K562 (cell line): ENCODE measurements at regions not wholly inside any gene's neighbourhood (a gene's known extent, or its start where the extent isn't known, plus 50 kb on each side); places are given as distances from the start of the nearest gene placed in this dataset.

Experiments used
- ATAC-seq: fragments of 200-7000 bp; cut with Tn5 transposase; 3 replicates; pipeline ENCODE4 v1.9.1; 2020; ENCODE audit warnings: moderate library complexity
- BruUV-seq: library from RNA; stranded (reverse); fragments of 400-500 nt; replicated peaks from 2 replicates; lab custom pipeline; 2021; lab: Mats Ljungman, UMichigan
- CTCF ChIA-PET: fragments of 300-600 bp; formaldehyde crosslinking; extraction: SDS; loops from one replicate; lab custom pipeline; 2021; ENCODE audit warnings: low intra/inter-chr PET ratio; lab: Yijun Ruan, JAX
- POLR2A ChIA-PET: fragments of 300-600, 350-650 bp; sonication (Branson Sonifier 250); formaldehyde crosslinking; extraction: SDS; loops from one replicate; lab custom pipeline; 2021; ENCODE audit warnings: antibody characterized with exemption, inconsistent platforms; lab: Yijun Ruan, JAX
- DNase-seq, 4 experiments: peaks; one replicate each; pipeline versions ENCODE4 v3.0.0 to v3.0.0-alpha.2; 2011 to 2018; ENCODE audit warnings: low spot score in 3 of 4, mixed read lengths in 3 of 4; ENCODE audit errors: extremely low read depth in 1 of 4
- FAIRE-seq: peaks from 2 replicates; lab custom pipeline; 2011; peaks lifted over from hg19 to GRCh38; lab: Jason Lieb, UNC
- H2AFZ ChIP-seq: 2 replicates; pipeline ENCODE4 v1.6.0; 2011; ENCODE audit warnings: low read depth, low read length, control low read depth, inconsistent platforms
- H3K27ac ChIP-seq: fragments of 200-600 bp; 3 replicates; pipeline ENCODE4 v1.8.0; 2011; ENCODE audit warnings: low read depth, mild to moderate bottlenecking, control low read depth, inconsistent platforms, low read length, moderate library complexity, mixed read lengths; ENCODE audit errors: extremely low read depth
- H3K27me3 ChIP-seq, 2 experiments: fragments of 300-600 bp in 1 of 2; 2 replicates in 1 of 2; 3 replicates in 1 of 2; pipeline versions ENCODE4 v1.6.0 to v1.8.0; 2011; ENCODE audit warnings: inconsistent platforms in 2 of 2, low read length in 2 of 2, mild to moderate bottlenecking in 1 of 2, mixed read lengths in 1 of 2, moderate library complexity in 1 of 2; ENCODE audit not compliant: control insufficient read depth in 2 of 2, insufficient read depth in 2 of 2
- H3K36me3 ChIP-seq: fragments of 300-600 bp; 3 replicates; pipeline ENCODE4 v1.8.0; 2011; ENCODE audit warnings: mild to moderate bottlenecking, low read length, inconsistent platforms; ENCODE audit not compliant: control insufficient read depth, insufficient read depth
- H3K4me1 ChIP-seq, 2 experiments: fragments of 200-600 bp in 1 of 2; replicated peaks in 1 of 2; 2 replicates in 1 of 2; 3 replicates in 1 of 2; pipeline versions ENCODE4 v1.5.1 to v1.8.0; 2011; ENCODE audit warnings: inconsistent platforms in 2 of 2, low read length in 2 of 2, mild to moderate bottlenecking in 1 of 2, mixed read lengths in 1 of 2, moderate library complexity in 1 of 2; ENCODE audit not compliant: control insufficient read depth in 2 of 2, insufficient read depth in 2 of 2
- H3K4me2 ChIP-seq: 2 replicates; pipeline ENCODE4 v1.6.1; 2011; ENCODE audit warnings: low read length, control low read depth, inconsistent platforms, mixed read lengths; ENCODE audit not compliant: insufficient read depth
- H3K4me3 ChIP-seq: fragments of 200-600 bp; sonication (generic), shearing (Covaris generic); 2 replicates; pipeline ENCODE4 v1.5.1; 2016; ENCODE audit warnings: control low read depth, inconsistent platforms
- H3K79me2 ChIP-seq: fragments of 200-600 bp; 3 replicates; pipeline ENCODE4 v1.8.0; 2011; ENCODE audit warnings: low read length, inconsistent platforms; ENCODE audit not compliant: control insufficient read depth, insufficient read depth
- H3K9ac ChIP-seq, 2 experiments: 2 replicates each; pipeline versions ENCODE4 v1.6.0 to v1.6.1; 2011; ENCODE audit warnings: low read depth in 2 of 2, low read length in 2 of 2, control low read depth in 1 of 2, inconsistent platforms in 1 of 2, mild to moderate bottlenecking in 1 of 2, mixed read lengths in 1 of 2; ENCODE audit not compliant: insufficient read depth in 1 of 2
- H3K9me1 ChIP-seq: one replicate; pipeline ENCODE4 v1.6.0; 2011; ENCODE audit warnings: inconsistent platforms, mild to moderate bottlenecking, low read length, moderate library complexity; ENCODE audit not compliant: control insufficient read depth, insufficient read depth
- H3K9me3 ChIP-seq: replicated peaks from 2 replicates; pipeline ENCODE4 v1.5.1; 2011; ENCODE audit warnings: low read depth, low read length, inconsistent platforms; ENCODE audit not compliant: control insufficient read depth, insufficient read depth
- H4K20me1 ChIP-seq: replicated peaks from 2 replicates; pipeline ENCODE4 v1.6.1; 2011; ENCODE audit warnings: low read length, inconsistent platforms, mixed read lengths; ENCODE audit not compliant: control insufficient read depth, insufficient read depth
- C11orf30 ChIP-seq: fragments of 450-650 bp; IDR thresholded peaks from 2 replicates; pipeline ENCODE4 v1.6.1; 2016; ENCODE audit warnings: low read depth, mild to moderate bottlenecking
- FOXP4 ChIP-seq: sonication (generic); formaldehyde crosslinking; IDR thresholded peaks from 2 replicates; pipeline ENCODE4 v1.8.0; 2022; ENCODE audit warnings: mild to moderate bottlenecking, missing genetic modification reagents, borderline replicate concordance
- MITF ChIP-seq: IDR thresholded peaks from 2 replicates; pipeline ENCODE4 v1.6.1; 2014; ENCODE audit warnings: antibody characterized with exemption
- RAD21 ChIP-seq, 2 experiments: fragments of 250-450 bp in 1 of 2; fragments of 450-650 bp in 1 of 2; sonication (Bioruptor Pico) in 1 of 2; formaldehyde crosslinking in 1 of 2; IDR thresholded peaks in 1 of 2; conservative IDR thresholded peaks in 1 of 2; 2 replicates each; pipeline versions ENCODE4 v1.4.0 to v1.8.0; 2020 to 2022; ENCODE audit warnings: mild to moderate bottlenecking in 2 of 2, moderate library complexity in 1 of 2
- RBFOX2 ChIP-seq: fragments of 200-400 bp; formaldehyde crosslinking; IDR thresholded peaks from 2 replicates; pipeline ENCODE4 v1.6.1; 2017; ENCODE audit warnings: low read depth, mild to moderate bottlenecking, low read length, moderate library complexity
- ZNF23 ChIP-seq: fragments of 250-450 bp; sonication (Bioruptor Pico); IDR thresholded peaks from 2 replicates; pipeline ENCODE4 v1.4.0; 2020; ENCODE audit warnings: mild to moderate bottlenecking
- WGBS: fragments of 100-300 bp; shearing (Covaris generic); methylation state at CpG from one replicate; pipeline ENCODE4 v1.1.6; 2016; ENCODE audit warnings: low coverage, mixed read lengths; ENCODE audit not compliant: insufficient coverage; ENCODE audit errors: missing lambda C conversion rate; 5-methylcytosine and 5-hydroxymethylcytosine counted together
- in situ Hi-C: fragments of 300-500 bp; cut with MboI; formaldehyde crosslinking; loops from 4 replicates; pipeline ENCODE4 v1.15.0; 2018; ENCODE audit warnings: inconsistent platforms, mixed read lengths
- intact Hi-C: fragments of 100-400 bp; cut with micrococcal nuclease; formaldehyde crosslinking; loops from 2 replicates; pipeline ENCODE4 v1.14.2; 2022

- H3K4me3 ChIP-seq = no peak overlapping the region
- intact Hi-C loops = no loop called here
- FAIRE-seq (no peak), ATAC-seq (no peak), DNase-seq (no peak)
- H4K20me1 ChIP-seq = no peaks in the 10 kb centered on the region
- WGBS = 24% methylated on average over 2 of the region's 2 CpGs
- H3K79me2 ChIP-seq = no peaks in the 10 kb centered on the region
- peaks cover 5% of the 10 kb centered on the region for H3K9me3 ChIP-seq
- no peak overlapping the region for H3K27ac ChIP-seq
- no peaks in the 10 kb centered on the region for H3K27me3 ChIP-seq
- in situ Hi-C loops = no loop called here
- no peak overlapping the region for H2AFZ ChIP-seq
- ChIA-PET POLR2A (no interaction called here), CTCF (no interaction called here)
- H3K9ac ChIP-seq = no peak overlapping the region
- H3K4me2 ChIP-seq = no peak overlapping the region
- no TSS peak for BruUV-seq
- no peaks in the 10 kb centered on the region for H3K36me3 ChIP-seq
- no peak for TF ChIP-seq FOXP4 (CRISPR knock-in tag)
- no peak for TF ChIP-seq RAD21 (CRISPR knock-in tag; conservative IDR thresholded peaks at IDR 0.05 in 1 of 2, IDR thresholded peaks at IDR 0.05 in 1 of 2)
- no peak for TF ChIP-seq RBFOX2
- TF ChIP-seq ZNF23 (CRISPR knock-in tag) = no peak
- TF ChIP-seq C11orf30 = no peak
- no peak for TF ChIP-seq MITF
- H3K9me1 ChIP-seq = no peaks in the 10 kb centered on the region
- no peaks in the 10 kb centered on the region for H3K4me1 ChIP-seq
These were observed 671.6 kb upstream of the SGO1 start for GRCh38 chr3:20857636-20858035.
